ENCODE measurements at regions not wholly inside any gene's neighbourhood (a gene's known extent, or its start where the extent isn't known, plus 50 kb on each side); places are given as distances from the start of the nearest gene placed in this dataset.

DNA sequence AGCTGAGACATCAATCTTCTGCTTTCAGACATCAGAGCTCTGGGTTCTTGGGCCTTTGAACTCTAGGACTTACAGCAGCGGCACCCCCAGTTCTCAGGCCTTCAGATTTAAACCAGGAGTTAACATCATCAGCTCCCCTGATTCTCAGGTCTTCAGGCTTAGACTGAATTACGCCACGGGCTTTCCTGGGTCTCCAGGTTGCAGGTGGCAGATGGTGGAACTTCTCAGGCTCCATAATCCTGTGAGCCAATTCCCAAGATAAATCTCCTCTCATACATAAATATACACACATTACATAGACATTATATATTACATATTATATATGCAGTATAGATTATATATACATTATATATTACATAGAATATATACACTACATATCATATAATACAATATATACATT lies 408.9 kb upstream of the AUTS2 start:
- TF ChIP-seq, protein P1, sequence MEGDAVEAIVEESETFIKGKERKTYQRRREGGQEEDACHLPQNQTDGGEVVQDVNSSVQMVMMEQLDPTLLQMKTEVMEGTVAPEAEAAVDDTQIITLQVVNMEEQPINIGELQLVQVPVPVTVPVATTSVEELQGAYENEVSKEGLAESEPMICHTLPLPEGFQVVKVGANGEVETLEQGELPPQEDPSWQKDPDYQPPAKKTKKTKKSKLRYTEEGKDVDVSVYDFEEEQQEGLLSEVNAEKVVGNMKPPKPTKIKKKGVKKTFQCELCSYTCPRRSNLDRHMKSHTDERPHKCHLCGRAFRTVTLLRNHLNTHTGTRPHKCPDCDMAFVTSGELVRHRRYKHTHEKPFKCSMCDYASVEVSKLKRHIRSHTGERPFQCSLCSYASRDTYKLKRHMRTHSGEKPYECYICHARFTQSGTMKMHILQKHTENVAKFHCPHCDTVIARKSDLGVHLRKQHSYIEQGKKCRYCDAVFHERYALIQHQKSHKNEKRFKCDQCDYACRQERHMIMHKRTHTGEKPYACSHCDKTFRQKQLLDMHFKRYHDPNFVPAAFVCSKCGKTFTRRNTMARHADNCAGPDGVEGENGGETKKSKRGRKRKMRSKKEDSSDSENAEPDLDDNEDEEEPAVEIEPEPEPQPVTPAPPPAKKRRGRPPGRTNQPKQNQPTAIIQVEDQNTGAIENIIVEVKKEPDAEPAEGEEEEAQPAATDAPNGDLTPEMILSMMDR (conservative IDR thresholded peaks at IDR 0.05) = no peak
- no peak for TF ChIP-seq ZFX (IDR thresholded peaks at IDR 0.05)

All from C4-2B (cell line).